SK-N-SH treated with all-trans-retinoic acid at 6 μM for 48 hours (cell line): ENCODE measurements at regions not wholly inside any gene's neighbourhood (a gene's known extent, or its start where the extent isn't known, plus 50 kb on each side); places are given as distances from the start of the nearest gene placed in this dataset.

Experiments
- ATAC-seq: fragments of 200-7000 bp; cut with Tn5 transposase; 3 replicates; pipeline ENCODE4 v1.9.1; 2020; ENCODE audit warnings: mild to moderate bottlenecking, moderate library complexity
- ARNTL ChIP-seq: fragments of 450-650 bp; formaldehyde crosslinking; IDR thresholded peaks from 2 replicates; pipeline ENCODE4 v1.5.0; 2020; ENCODE audit warnings: low read depth, mild to moderate bottlenecking, moderate library complexity, borderline replicate concordance
- CREB5 ChIP-seq: fragments of 250-450 bp; sonication (Bioruptor Pico); IDR thresholded peaks from 2 replicates; pipeline ENCODE4 v1.5.1; 2020; ENCODE audit warnings: low read depth, mild to moderate bottlenecking, moderate library complexity
- CSDC2 ChIP-seq: fragments of 250-450 bp; sonication (Bioruptor Pico); IDR thresholded peaks from 2 replicates; pipeline ENCODE4 v1.5.0; 2020; ENCODE audit warnings: mild to moderate bottlenecking, moderate library complexity
- CSRNP3 ChIP-seq: fragments of 250-450 bp; sonication (Bioruptor Pico); IDR thresholded peaks from 2 replicates; pipeline ENCODE4 v1.5.1; 2021; ENCODE audit warnings: mild to moderate bottlenecking, moderate library complexity
- ESRRG ChIP-seq: fragments of 250-450 bp; sonication (Bioruptor Pico); IDR thresholded peaks from 2 replicates; pipeline ENCODE4 v1.6.1; 2021; ENCODE audit warnings: mild to moderate bottlenecking
- OSR1 ChIP-seq: fragments of 250-450 bp; sonication (Bioruptor Pico); IDR thresholded peaks from 2 replicates; pipeline ENCODE4 v1.8.0; 2022; ENCODE audit warnings: moderate library complexity, mild to moderate bottlenecking, inconsistent platforms
- PATZ1 ChIP-seq: fragments of 250-450 bp; sonication (Bioruptor Pico); IDR thresholded peaks from 2 replicates; pipeline ENCODE4 v1.8.0; 2020; ENCODE audit warnings: mild to moderate bottlenecking, moderate library complexity, borderline replicate concordance
- PPARA ChIP-seq: fragments of 250-450 bp; sonication (Bioruptor Pico); IDR thresholded peaks from 2 replicates; pipeline ENCODE4 v1.5.0; 2020; ENCODE audit warnings: mild to moderate bottlenecking, borderline replicate concordance
- RARB ChIP-seq: fragments of 250-450 bp; sonication (Bioruptor Pico); IDR thresholded peaks from 2 replicates; pipeline ENCODE4 v1.8.0; 2021; ENCODE audit warnings: mild to moderate bottlenecking, moderate library complexity
- SNAI2 ChIP-seq: fragments of 250-450 bp; sonication (Bioruptor Pico); IDR thresholded peaks from 2 replicates; pipeline ENCODE4 v1.5.0; 2020; ENCODE audit warnings: mild to moderate bottlenecking, moderate library complexity
- TCF4 ChIP-seq: fragments of 250-450 bp; sonication (Bioruptor Pico); IDR thresholded peaks from 2 replicates; pipeline ENCODE4 v1.8.0; 2021; ENCODE audit warnings: mild to moderate bottlenecking, moderate library complexity, borderline replicate concordance
- TOX ChIP-seq: fragments of 250-450 bp; sonication (Bioruptor Pico); IDR thresholded peaks from 2 replicates; pipeline ENCODE4 v1.8.0; 2021; ENCODE audit warnings: mild to moderate bottlenecking, moderate library complexity, borderline replicate concordance
- TSHZ2 ChIP-seq: fragments of 250-450 bp; sonication (Bioruptor Pico); IDR thresholded peaks from 2 replicates; pipeline ENCODE4 v1.5.0; 2020; ENCODE audit warnings: mild to moderate bottlenecking, moderate library complexity
- ZC3H10 ChIP-seq: fragments of 250-450 bp; sonication (Bioruptor Pico); IDR thresholded peaks from 2 replicates; pipeline ENCODE4 v1.5.1; 2021; ENCODE audit warnings: mild to moderate bottlenecking, moderate library complexity
- ZFP3 ChIP-seq: fragments of 250-450 bp; sonication (Bioruptor Pico); IDR thresholded peaks from 2 replicates; pipeline ENCODE4 v1.5.0; 2020; ENCODE audit warnings: mild to moderate bottlenecking, moderate library complexity
- ZNF565 ChIP-seq: fragments of 450-650 bp; formaldehyde crosslinking; conservative IDR thresholded peaks from 2 replicates; pipeline ENCODE4 v1.5.0; 2020; ENCODE audit warnings: low read depth, mild to moderate bottlenecking, moderate library complexity
- ZNF70 ChIP-seq: fragments of 450-650 bp; formaldehyde crosslinking; IDR thresholded peaks from 2 replicates; pipeline ENCODE4 v1.5.0; 2020; ENCODE audit warnings: mild to moderate bottlenecking, moderate library complexity
- ZNF8 ChIP-seq: fragments of 450-650 bp; formaldehyde crosslinking; IDR thresholded peaks from 2 replicates; pipeline ENCODE4 v1.5.0; 2020; ENCODE audit warnings: mild to moderate bottlenecking, moderate library complexity
- TF ChIP-seq, protein P1 (sequence below): fragments of 250-450 bp; sonication (Bioruptor Pico); IDR thresholded peaks from 2 replicates; pipeline ENCODE4 v1.8.0; 2021; ENCODE audit warnings: low read depth, mild to moderate bottlenecking, moderate library complexity, borderline replicate concordance

GRCh38 chr6:139533573-139534471 lies 159.4 kb upstream of the CITED2 start:
- ATAC-seq: peak; percentile 56
- TF ChIP-seq ESRRG (no peak), ARNTL (no peak), ZC3H10 (CRISPR knock-in tag) (no peak), TSHZ2 (CRISPR knock-in tag) (no peak), ZFP3 (no peak), CSRNP3 (CRISPR knock-in tag) (no peak), ZNF565 (no peak)

DNA sequence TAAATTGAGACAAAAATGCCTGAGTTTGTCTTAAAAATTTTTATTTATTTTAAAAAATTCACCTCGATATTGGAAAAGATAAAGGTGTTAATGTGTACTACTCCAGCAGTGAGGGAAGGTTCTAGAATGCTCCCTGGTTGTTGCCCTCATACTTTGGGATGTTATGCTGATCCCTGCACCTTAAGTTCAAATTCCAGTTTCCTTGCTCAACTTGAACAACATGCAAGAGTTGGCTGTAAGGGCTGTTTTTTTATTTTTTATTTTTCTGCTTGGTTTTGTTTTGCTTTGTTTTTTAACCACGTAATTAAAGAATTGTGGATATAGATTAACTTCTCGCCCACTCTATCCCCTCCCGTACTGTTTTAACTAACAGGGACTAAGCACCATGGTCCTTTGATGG lies 158.7 kb upstream of the CITED2 start:
- no peak for TF ChIP-seq ZNF565
- no peak for TF ChIP-seq ZNF8 (CRISPR knock-in tag)
- TF ChIP-seq OSR1 (CRISPR knock-in tag): no peak
- TF ChIP-seq CSDC2 (CRISPR knock-in tag): no peak
- TF ChIP-seq ZC3H10 (CRISPR knock-in tag): no peak
- TF ChIP-seq TOX (CRISPR knock-in tag): no peak
- no peak for TF ChIP-seq SNAI2 (CRISPR knock-in tag)
- no peak for TF ChIP-seq CSRNP3 (CRISPR knock-in tag)
- no peak for TF ChIP-seq PPARA
- TF ChIP-seq TCF4 (CRISPR knock-in tag): no peak
- TF ChIP-seq PATZ1: no peak
- TF ChIP-seq, protein P1, sequence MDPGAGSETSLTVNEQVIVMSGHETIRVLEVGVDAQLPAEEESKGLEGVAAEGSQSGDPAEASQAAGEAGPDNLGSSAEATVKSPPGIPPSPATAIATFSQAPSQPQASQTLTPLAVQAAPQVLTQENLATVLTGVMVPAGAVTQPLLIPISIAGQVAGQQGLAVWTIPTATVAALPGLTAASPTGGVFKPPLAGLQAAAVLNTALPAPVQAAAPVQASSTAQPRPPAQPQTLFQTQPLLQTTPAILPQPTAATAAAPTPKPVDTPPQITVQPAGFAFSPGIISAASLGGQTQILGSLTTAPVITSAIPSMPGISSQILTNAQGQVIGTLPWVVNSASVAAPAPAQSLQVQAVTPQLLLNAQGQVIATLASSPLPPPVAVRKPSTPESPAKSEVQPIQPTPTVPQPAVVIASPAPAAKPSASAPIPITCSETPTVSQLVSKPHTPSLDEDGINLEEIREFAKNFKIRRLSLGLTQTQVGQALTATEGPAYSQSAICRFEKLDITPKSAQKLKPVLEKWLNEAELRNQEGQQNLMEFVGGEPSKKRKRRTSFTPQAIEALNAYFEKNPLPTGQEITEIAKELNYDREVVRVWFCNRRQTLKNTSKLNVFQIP (CRISPR knock-in tag): no peak
- TF ChIP-seq CREB5 (CRISPR knock-in tag): no peak
- TF ChIP-seq ESRRG: no peak
- no peak for TF ChIP-seq RARB (CRISPR knock-in tag)
- no peak for TF ChIP-seq ZNF70 (CRISPR knock-in tag)
- TF ChIP-seq ARNTL: no peak
- ATAC-seq: no peak
